ENCODE measurements at regions not wholly inside any gene's neighbourhood (a gene's known extent, or its start where the extent isn't known, plus 50 kb on each side); places are given as distances from the start of the nearest gene placed in this dataset.

GRCh38 chr18:1173593-1173992 lies 268.9 kb downstream of the ADCYAP1 start:
- no peak for DNase-seq
- H3K36me3 ChIP-seq: no peaks in the 10 kb centered on the region
- TF ChIP-seq, protein P1, sequence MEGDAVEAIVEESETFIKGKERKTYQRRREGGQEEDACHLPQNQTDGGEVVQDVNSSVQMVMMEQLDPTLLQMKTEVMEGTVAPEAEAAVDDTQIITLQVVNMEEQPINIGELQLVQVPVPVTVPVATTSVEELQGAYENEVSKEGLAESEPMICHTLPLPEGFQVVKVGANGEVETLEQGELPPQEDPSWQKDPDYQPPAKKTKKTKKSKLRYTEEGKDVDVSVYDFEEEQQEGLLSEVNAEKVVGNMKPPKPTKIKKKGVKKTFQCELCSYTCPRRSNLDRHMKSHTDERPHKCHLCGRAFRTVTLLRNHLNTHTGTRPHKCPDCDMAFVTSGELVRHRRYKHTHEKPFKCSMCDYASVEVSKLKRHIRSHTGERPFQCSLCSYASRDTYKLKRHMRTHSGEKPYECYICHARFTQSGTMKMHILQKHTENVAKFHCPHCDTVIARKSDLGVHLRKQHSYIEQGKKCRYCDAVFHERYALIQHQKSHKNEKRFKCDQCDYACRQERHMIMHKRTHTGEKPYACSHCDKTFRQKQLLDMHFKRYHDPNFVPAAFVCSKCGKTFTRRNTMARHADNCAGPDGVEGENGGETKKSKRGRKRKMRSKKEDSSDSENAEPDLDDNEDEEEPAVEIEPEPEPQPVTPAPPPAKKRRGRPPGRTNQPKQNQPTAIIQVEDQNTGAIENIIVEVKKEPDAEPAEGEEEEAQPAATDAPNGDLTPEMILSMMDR (IDR thresholded peaks at IDR 0.05): no peak
- no peaks in the 10 kb centered on the region for H3K27me3 ChIP-seq (ENCODE audit: low read depth)
- intact Hi-C loops (cut with DNase I): no loop called here
- H3K4me3 ChIP-seq: no peak overlapping the region
- H3K9me3 ChIP-seq: peaks cover 3% of the 10 kb centered on the region
- H3K27ac ChIP-seq: no peak overlapping the region
- no peak for ATAC-seq
- no peaks in the 10 kb centered on the region for H3K4me1 ChIP-seq

GRCh38 chr18:1177232-1177631 lies 272.6 kb downstream of the ADCYAP1 start:
- peaks cover 3% of the 10 kb centered on the region for H3K9me3 ChIP-seq
- H3K4me1 ChIP-seq: no peaks in the 10 kb centered on the region
- DNase-seq (no peak), ATAC-seq (no peak)
- intact Hi-C loops (cut with DNase I): no loop called here
- H3K4me3 ChIP-seq: no peak overlapping the region
- no peaks in the 10 kb centered on the region for H3K36me3 ChIP-seq
- H3K27me3 ChIP-seq (ENCODE audit: low read depth): no peaks in the 10 kb centered on the region
- TF ChIP-seq, protein P1 (IDR thresholded peaks at IDR 0.05): no peak
- H3K27ac ChIP-seq: no peak overlapping the region

- Histone ChIP-seq H3K27ac (no peak overlapping the region), H3K4me3 (no peak overlapping the region), H3K27me3 (ENCODE audit: low read depth) (no peaks in the 10 kb centered on the region), H3K36me3 (no peaks in the 10 kb centered on the region), H3K9me3 (peaks cover 11% of the 10 kb centered on the region), H3K4me1 (no peaks in the 10 kb centered on the region)
- DNase-seq (no peak), ATAC-seq (no peak)
- TF ChIP-seq, protein P1 (IDR thresholded peaks at IDR 0.05): no peak
- intact Hi-C loops (cut with DNase I): no loop called here
Observed at GRCh38 chr18:1191341-1191740, 286.7 kb downstream of the ADCYAP1 start.

DNA sequence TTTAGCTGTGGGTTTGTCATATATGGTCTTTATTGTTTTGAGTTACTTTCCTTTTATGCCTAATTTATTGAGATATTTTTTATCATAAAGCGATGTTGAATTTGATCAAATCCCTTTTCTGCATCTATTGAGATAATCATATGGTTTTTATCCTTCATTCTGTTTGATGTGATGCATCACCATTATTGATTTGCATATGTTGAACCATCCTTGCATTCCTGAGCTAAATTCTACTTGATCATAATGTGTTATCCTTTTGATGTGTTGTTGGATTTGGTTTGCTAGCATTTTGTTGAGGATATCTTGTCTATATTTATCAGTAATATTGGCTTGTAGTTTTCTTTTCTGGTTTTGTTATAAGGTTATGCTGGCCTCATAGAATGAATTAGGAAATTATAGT lies 308.5 kb downstream of the ADCYAP1 start:
- intact Hi-C loops (cut with DNase I): no loop called here
- Histone ChIP-seq H3K27ac (no peak overlapping the region), H3K36me3 (no peaks in the 10 kb centered on the region), H3K27me3 (ENCODE audit: low read depth) (no peaks in the 10 kb centered on the region), H3K9me3 (peaks cover 5% of the 10 kb centered on the region), H3K4me1 (no peaks in the 10 kb centered on the region), H3K4me3 (no peak overlapping the region)
- TF ChIP-seq, protein P1 (IDR thresholded peaks at IDR 0.05): no peak
- ATAC-seq (no peak), DNase-seq (no peak)

DNA sequence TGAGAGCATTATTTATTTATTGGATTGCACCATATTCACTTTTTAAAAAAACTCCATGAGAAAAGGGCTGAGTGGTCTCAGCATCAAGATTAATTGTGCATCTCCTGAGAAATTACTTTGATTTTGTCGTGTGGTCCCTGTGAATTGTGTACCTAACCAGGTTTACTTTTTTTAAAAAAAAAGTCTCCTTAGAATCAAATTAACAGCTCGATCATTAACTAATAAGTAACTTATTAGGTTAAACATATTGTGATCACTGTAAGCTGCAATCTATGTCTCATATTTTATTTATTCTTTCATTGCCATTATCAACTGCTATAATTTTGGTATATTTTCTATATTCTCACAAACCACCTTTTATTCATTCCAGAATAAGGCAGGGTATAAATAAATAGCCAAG lies 318.2 kb downstream of the ADCYAP1 start:
- Histone ChIP-seq H3K9me3 (no peaks in the 10 kb centered on the region), H3K4me3 (no peak overlapping the region), H3K4me1 (no peaks in the 10 kb centered on the region), H3K36me3 (no peaks in the 10 kb centered on the region), H3K27ac (no peak overlapping the region), H3K27me3 (ENCODE audit: low read depth) (no peaks in the 10 kb centered on the region)
- no peak for ATAC-seq
- intact Hi-C loops (cut with DNase I): no loop called here
- DNase-seq: no peak
- TF ChIP-seq, protein P1 (IDR thresholded peaks at IDR 0.05): no peak

DNA sequence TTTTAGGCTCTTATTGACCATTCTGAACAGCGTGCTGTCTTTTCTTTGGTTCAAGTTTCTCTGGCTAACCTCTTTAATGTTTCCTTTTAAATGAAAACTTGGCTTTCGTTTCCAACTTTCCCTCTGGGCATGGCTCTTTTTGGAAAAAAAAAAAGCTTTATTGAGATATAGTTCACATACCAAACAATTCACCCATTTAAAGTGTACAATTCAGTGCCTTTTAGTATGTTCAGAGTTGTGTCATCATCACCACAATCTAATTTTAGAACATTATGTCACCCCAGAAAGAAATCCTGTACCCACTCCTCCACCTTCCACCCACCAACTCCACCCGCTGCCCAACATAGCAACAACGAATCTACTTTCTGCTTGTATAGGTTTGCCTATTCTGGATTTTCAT lies 322.4 kb downstream of the ADCYAP1 start:
- no peak overlapping the region for H3K27ac ChIP-seq
- no peaks in the 10 kb centered on the region for H3K27me3 ChIP-seq (ENCODE audit: low read depth)
- TF ChIP-seq, protein P1 (IDR thresholded peaks at IDR 0.05): no peak
- H3K9me3 ChIP-seq: peaks cover 7% of the 10 kb centered on the region
- H3K36me3 ChIP-seq: no peaks in the 10 kb centered on the region
- no peak for DNase-seq
- no peaks in the 10 kb centered on the region for H3K4me1 ChIP-seq
- no peak overlapping the region for H3K4me3 ChIP-seq
- intact Hi-C loops (cut with DNase I): no loop called here
- no peak for ATAC-seq
